HUES64 (cell line): ENCODE measurements at regions not wholly inside any gene's neighbourhood (a gene's known extent, or its start where the extent isn't known, plus 50 kb on each side); places are given as distances from the start of the nearest gene placed in this dataset.

Experiments used
- H3K27ac ChIP-seq: 2 replicates; pipeline ENCODE4 v1.7.0; 2013; ENCODE audit warnings: low read depth, low read length, inconsistent platforms
- H3K27me3 ChIP-seq: 2 replicates; pipeline ENCODE4 v1.6.1; 2013; ENCODE audit warnings: mild to moderate bottlenecking, low read length; ENCODE audit not compliant: insufficient read depth
- H3K36me3 ChIP-seq: 2 replicates; pipeline ENCODE4 v1.6.1; 2013; ENCODE audit warnings: mild to moderate bottlenecking, low read length; ENCODE audit not compliant: insufficient read depth
- H3K4me1 ChIP-seq: 2 replicates; pipeline ENCODE4 v1.6.1; 2013; ENCODE audit warnings: mild to moderate bottlenecking, low read length, moderate library complexity; ENCODE audit not compliant: insufficient read depth
- H3K4me3 ChIP-seq: 2 replicates; pipeline ENCODE4 v1.5.1; 2013; ENCODE audit warnings: mild to moderate bottlenecking, low read length, moderate library complexity
- H3K9ac ChIP-seq: 2 replicates; pipeline ENCODE4 v1.6.1; 2013; ENCODE audit warnings: mild to moderate bottlenecking, low read depth, low read length
- H3K9me3 ChIP-seq: 2 replicates; pipeline ENCODE4 v1.6.1; 2013; ENCODE audit warnings: low read depth, low read length; ENCODE audit not compliant: insufficient read depth
- WGBS: fragments of 150-250, 120-280 bp; methylation state at CpG from one replicate; pipeline ENCODE4 v1.1.7; 2013; ENCODE audit warnings: missing lambda C conversion rate; 5-methylcytosine and 5-hydroxymethylcytosine counted together

DNA sequence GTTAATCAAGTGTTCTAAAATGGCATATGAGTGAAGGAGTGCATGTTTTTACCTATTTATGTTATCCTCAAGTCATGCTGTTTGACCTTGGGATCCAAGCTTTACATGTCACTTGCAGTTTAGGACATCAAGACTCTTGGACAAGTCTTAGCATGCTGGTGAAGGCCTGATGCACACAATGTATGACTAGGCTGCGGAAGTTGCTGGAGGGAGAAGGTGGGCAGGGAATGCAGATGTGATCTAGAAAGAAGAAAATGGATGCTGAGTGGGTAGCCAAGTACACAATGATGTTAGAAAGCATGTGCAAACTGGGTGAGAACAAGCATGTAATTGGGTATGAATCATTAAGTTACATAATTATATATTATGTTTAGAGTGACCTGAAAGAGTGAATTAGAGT lies 301.8 kb downstream of the BRINP2 start:
- no peaks in the 10 kb centered on the region for H3K36me3 ChIP-seq
- no peak overlapping the region for H3K27ac ChIP-seq
- no peak overlapping the region for H3K4me3 ChIP-seq
- no peaks in the 10 kb centered on the region for H3K27me3 ChIP-seq
- H3K9me3 ChIP-seq: no peaks in the 10 kb centered on the region
- H3K4me1 ChIP-seq: no peaks in the 10 kb centered on the region
- 91% methylated on average over 1 of the region's 1 CpG for WGBS
- no peak overlapping the region for H3K9ac ChIP-seq

DNA sequence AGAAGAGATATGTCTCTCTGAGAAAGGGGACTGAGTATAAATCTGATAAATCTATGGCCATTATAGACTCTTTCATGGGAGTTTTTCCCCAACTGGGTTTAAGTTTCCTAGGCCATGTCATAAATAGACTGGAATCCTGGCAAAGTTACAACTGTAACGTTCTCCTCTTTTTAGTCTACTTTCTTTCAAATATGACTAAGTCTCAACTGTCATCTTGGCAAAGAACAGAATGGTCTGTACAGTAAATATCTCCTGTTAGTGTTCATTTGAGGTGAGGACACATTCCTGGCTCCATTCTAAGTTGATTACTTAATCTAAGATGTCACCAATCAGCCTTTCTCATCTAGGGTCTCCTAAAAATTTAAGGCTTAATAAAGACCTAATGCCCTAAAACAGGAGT lies 300.5 kb downstream of the BRINP2 start:
- Histone ChIP-seq H3K36me3 (no peaks in the 10 kb centered on the region), H3K27me3 (no peaks in the 10 kb centered on the region), H3K4me1 (no peaks in the 10 kb centered on the region), H3K9me3 (no peaks in the 10 kb centered on the region), H3K4me3 (no peak overlapping the region), H3K27ac (no peak overlapping the region), H3K9ac (no peak overlapping the region)
- WGBS: 92% methylated on average over 1 of the region's 1 CpG

DNA sequence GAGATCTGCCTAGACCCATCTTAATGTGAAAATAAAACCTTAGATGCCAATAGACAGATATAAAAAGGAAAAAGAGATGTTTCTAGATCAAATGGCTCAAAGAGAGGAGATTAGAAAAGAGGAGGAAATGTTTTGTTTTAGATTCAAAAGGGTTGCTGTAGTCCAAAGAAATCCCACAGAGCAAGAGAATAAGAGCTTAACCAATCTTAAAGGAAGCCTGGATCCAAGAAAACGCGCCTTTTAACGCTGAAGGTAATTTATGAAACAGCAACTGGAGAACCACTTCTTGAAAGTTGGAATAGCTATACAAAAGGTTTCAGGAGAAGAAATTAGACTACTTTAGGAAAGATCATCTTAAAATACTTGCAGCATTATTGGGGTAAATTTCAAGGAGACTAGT lies 298.8 kb downstream of the BRINP2 start:
- WGBS: 89% methylated on average over 3 of the region's 3 CpGs
- H3K4me1 ChIP-seq: no peaks in the 10 kb centered on the region
- H3K9me3 ChIP-seq: no peaks in the 10 kb centered on the region
- H3K4me3 ChIP-seq: no peak overlapping the region
- H3K27me3 ChIP-seq: no peaks in the 10 kb centered on the region
- no peaks in the 10 kb centered on the region for H3K36me3 ChIP-seq
- no peak overlapping the region for H3K9ac ChIP-seq
- no peak overlapping the region for H3K27ac ChIP-seq

DNA sequence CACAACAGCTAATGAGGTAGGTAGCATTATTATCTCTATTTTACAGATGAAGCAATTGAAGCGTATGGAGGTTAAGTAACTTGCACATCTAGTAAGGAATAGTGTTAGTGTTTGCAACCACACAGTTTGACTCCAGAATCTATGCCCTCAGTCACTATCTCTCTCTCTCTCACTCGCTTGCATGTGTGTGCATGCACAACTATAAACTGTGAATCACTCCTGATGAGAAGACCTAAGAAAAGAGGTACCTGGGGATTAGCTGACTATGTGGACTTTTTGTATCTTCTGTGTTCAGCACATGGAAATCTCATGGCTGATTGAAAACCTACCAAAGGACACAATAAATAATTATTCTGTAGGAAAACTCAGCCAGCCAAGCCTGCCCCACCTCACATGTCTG lies 295.5 kb downstream of the BRINP2 start:
- H3K4me3 ChIP-seq: no peak overlapping the region
- no peaks in the 10 kb centered on the region for H3K4me1 ChIP-seq
- WGBS: 100% methylated on average over 2 of the region's 2 CpGs
- H3K36me3 ChIP-seq: no peaks in the 10 kb centered on the region
- H3K27me3 ChIP-seq: no peaks in the 10 kb centered on the region
- H3K27ac ChIP-seq: no peak overlapping the region
- H3K9ac ChIP-seq: no peak overlapping the region
- H3K9me3 ChIP-seq: no peaks in the 10 kb centered on the region

DNA sequence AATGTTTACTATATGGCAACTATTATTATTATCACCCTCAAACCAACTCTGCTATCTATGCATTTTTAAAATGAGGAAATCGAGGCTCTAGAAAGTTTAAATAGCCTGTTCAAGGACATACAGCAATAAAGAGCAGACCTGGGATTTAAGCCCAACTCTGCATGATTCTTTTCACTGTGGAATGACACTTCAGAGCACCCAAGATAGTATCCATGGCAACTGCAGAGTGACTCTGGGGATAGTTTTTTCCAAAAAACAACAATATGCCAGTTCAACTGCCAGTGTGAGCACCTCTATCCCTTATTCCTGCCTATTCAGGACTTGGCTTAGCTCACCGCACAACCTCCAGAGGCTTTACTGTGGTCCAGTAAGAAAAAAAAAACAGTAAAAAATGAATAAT lies 293.9 kb downstream of the BRINP2 start:
- Histone ChIP-seq H3K36me3 (no peaks in the 10 kb centered on the region), H3K9me3 (no peaks in the 10 kb centered on the region), H3K27ac (no peak overlapping the region), H3K27me3 (no peaks in the 10 kb centered on the region), H3K9ac (no peak overlapping the region), H3K4me3 (no peak overlapping the region), H3K4me1 (no peaks in the 10 kb centered on the region)
- WGBS: 93% methylated on average over 2 of the region's 2 CpGs

DNA sequence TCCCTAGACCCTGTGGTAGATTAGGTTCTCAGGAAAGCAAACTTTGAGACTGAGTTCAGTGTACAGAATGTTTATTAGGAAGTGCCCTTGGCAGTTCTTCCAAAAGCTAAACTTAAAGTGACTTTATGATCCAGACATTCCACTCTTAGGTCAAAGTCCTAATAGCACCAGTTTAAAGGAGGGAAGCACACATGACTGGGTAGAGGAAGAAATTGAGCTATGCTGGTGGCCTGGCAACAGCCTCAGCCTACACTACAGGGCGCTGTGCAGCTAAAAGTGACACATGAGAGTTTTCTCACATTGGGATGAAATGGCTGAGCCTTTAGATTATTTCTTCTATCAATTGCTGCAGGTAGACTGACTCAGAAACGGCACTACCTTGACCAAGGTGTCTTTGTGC lies 280.4 kb downstream of the BRINP2 start:
- Histone ChIP-seq H3K27me3 (no peaks in the 10 kb centered on the region), H3K9ac (no peak overlapping the region), H3K4me3 (no peak overlapping the region), H3K27ac (no peak overlapping the region), H3K9me3 (no peaks in the 10 kb centered on the region), H3K4me1 (peaks cover 2% of the 10 kb centered on the region; the same call in 1 of the 2 replicates), H3K36me3 (no peaks in the 10 kb centered on the region)
- WGBS: 97% methylated on average over 2 of the region's 2 CpGs

DNA sequence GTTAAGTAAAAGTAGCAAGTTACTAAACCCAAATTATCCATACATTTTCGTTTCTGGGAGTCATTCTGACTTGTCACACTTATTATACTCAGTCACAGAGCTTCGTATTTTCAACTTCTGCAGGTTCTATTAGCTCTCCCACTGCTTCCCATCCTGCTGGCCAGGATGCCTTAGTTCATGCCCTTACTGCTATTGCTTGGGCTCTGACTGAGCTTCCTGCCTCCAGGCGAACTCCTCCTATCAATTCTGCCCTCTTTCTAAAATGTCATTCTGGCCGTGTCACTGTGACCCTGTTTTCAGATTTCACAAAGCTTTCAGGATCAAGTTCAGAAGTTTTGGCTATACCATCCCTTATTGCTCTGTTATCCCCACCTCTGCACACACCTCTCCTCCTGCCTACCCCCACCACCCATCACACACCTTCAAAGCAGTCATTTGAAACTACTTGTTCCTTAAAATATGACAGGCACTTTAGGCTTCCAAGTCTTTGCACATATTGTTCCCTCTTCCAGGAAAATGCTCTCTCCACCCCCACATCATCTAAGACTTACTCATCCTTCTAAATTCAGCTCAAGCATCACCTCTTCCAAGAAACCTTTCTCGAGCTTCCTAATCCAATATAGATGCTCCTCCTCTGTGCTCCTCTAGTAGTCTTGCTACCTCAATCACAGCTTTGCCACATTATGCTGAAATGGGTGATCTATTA lies 278.0 kb downstream of the BRINP2 start:
- Histone ChIP-seq H3K36me3 (no peaks in the 10 kb centered on the region), H3K9me3 (no peaks in the 10 kb centered on the region), H3K4me3 (no peak overlapping the region), H3K9ac (no peak overlapping the region), H3K4me1 (peaks cover 4% of the 10 kb centered on the region; the same call in 1 of the 2 replicates), H3K27me3 (no peaks in the 10 kb centered on the region), H3K27ac (no peak overlapping the region)
- 83% methylated on average over 5 of the region's 5 CpGs for WGBS

DNA sequence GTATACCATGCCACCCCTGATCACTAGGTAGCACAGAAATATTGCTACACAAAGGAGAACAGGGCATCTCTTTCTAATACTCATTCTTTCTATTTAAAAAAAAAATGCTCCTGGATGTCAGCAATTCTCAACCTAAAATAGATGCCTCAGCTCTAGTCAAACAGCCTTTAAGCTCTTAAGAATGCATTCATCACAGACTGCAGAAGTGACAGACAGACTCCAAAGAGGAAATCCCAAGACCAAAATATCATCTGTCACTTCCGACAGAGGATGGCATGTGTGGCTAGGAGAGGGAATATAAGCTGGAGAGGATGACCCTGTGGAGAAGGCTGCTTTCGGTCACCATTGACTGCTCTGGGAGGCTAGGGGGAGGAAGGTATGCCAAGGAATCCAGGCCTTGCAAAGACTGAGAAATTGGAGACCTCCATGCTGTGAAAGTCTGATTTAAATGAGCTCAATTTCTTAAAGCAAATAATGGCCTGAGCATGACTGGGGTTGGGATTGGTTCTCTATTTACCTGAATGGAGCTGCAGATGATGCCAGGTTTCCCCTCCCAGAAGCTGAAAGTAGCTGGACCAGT lies 277.4 kb downstream of the BRINP2 start:
- 96% methylated on average over 2 of the region's 2 CpGs for WGBS
- no peak overlapping the region for H3K4me3 ChIP-seq
- H3K4me1 ChIP-seq: peaks cover 4% of the 10 kb centered on the region; the same call in 1 of the 2 replicates
- no peak overlapping the region for H3K9ac ChIP-seq
- no peaks in the 10 kb centered on the region for H3K36me3 ChIP-seq
- H3K27me3 ChIP-seq: no peaks in the 10 kb centered on the region
- H3K9me3 ChIP-seq: no peaks in the 10 kb centered on the region
- no peak overlapping the region for H3K27ac ChIP-seq

DNA sequence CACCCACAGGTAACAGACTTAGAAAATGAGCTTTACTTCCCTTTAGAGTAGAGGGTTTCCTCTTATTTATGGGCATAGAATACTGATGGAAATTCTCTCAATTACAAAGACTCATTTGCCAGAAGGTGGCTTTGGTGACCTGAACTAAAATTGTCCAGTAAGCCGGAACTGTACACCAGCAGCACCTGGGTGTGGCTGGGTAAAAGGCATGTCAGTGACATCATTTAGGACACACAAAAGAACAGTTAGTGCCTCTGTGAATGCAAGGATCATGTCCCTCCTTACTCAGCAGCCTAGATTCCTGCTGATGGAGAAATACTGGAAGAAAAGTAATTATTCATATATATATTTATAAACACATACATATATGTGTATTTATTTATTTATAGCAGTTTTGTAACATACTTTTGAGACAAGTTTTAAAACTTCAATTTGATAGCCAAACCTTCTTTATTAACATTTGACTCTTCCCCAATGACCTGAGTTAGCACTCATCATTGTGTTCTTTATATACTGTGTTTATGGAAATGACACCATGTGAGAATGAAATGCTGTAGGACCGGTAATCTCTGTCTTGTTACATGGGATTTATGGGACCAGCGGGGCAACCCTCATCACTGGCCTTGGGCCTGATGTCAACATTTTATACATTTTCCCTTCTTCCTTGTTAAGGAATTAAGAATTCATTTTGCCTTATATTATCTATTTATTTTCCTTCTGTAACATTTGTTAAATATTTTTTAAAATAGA lies 274.4 kb downstream of the BRINP2 start:
- no peaks in the 10 kb centered on the region for H3K36me3 ChIP-seq
- H3K4me1 ChIP-seq: peaks cover 4% of the 10 kb centered on the region; the same call in 1 of the 2 replicates
- WGBS: 97% methylated on average over 3 of the region's 3 CpGs
- H3K4me3 ChIP-seq: no peak overlapping the region
- H3K9ac ChIP-seq: no peak overlapping the region
- no peak overlapping the region for H3K27ac ChIP-seq
- no peaks in the 10 kb centered on the region for H3K9me3 ChIP-seq
- no peaks in the 10 kb centered on the region for H3K27me3 ChIP-seq

DNA sequence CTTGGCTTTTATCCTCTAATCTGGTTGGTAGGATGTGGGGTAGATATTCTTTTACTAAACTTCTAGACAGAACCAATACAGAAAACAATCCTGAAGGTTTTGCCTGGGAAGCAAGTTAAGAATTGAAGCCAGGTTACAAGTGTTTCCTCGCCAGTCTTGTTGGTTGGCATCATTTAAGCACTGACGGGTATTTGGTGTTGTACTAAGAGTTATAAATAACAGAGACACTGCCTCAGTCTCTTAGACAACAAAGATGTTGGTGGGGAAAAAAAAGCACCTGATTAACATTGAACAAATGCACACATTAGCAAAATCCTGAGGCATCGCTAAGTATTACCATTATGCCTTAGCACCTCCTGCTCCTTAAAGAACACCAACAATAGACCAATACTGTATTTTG lies 272.2 kb downstream of the BRINP2 start:
- Histone ChIP-seq H3K4me3 (no peak overlapping the region), H3K9me3 (no peaks in the 10 kb centered on the region), H3K4me1 (0 out of 2 replicates have a peak, but pooled peaks cover 4% of the 10 kb centered on the region), H3K9ac (no peak overlapping the region), H3K27ac (no peak overlapping the region), H3K27me3 (no peaks in the 10 kb centered on the region), H3K36me3 (no peaks in the 10 kb centered on the region)
- 97% methylated on average over 2 of the region's 3 CpGs for WGBS

DNA sequence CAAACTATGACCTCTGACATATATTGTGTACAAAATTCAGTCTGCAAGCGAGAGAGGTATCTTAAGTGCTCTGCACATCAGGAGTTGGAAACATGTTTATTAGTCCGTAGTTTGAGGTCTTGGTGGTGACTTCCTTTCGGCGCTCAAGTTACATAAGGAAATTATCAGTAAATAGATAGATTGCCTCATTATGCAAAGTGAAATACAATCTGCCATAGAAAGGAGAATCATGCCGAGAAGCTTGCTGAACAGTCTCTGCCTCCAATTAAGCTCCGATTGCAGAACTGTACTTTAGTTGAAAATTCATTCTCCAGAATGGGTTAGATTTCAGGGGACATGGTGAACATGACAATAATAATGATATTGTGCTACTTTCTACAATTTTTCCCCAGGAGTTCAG lies 271.8 kb downstream of the BRINP2 start:
- H3K4me3 ChIP-seq: no peak overlapping the region
- H3K9me3 ChIP-seq: no peaks in the 10 kb centered on the region
- H3K4me1 ChIP-seq: 0 out of 2 replicates have a peak, but pooled peaks cover 4% of the 10 kb centered on the region
- H3K9ac ChIP-seq: no peak overlapping the region
- H3K27me3 ChIP-seq: no peaks in the 10 kb centered on the region
- no peaks in the 10 kb centered on the region for H3K36me3 ChIP-seq
- H3K27ac ChIP-seq: no peak overlapping the region
- WGBS: 95% methylated on average over 6 of the region's 6 CpGs
